ENCODE measurements at regions not wholly inside any gene's neighbourhood (a gene's known extent, or its start where the extent isn't known, plus 50 kb on each side); places are given as distances from the start of the nearest gene placed in this dataset.
A peak's percentile ranks its signal among the peaks of the same experiment; 100 is the strongest.

DNA sequence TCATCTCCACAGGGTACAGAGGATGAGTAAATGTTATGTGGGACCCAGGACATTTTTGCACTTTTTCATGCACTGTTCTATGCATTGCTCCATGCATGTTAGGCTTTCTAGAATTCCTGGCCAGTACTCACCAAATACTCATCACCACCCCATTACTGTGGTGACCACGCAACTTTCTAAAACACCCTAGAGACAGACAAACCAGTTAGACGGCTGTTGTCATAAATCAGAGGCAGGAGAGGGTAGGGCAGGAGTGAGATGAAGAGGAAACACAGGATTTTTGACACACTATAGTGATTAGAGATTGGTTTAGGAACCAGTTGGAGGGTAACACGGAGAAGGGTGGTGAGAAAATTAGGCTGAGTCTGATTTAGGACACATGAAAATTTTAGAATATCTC is 59.3 kb downstream of the IFNG start:
- Histone ChIP-seq H3K14ac (ENCODE audit: insufficient read depth, low read length) (no peak overlapping the region), H2BK120ac (ENCODE audit: low read depth, low read length, poor library complexity, severe bottlenecking) (no peak overlapping the region), H2AK5ac (ENCODE audit: insufficient read length, low read length) (no peak overlapping the region), H3K9me3 (ENCODE audit: control insufficient read depth, low read depth, low read length) (no peaks in the 10 kb centered on the region), H2BK15ac (ENCODE audit: low read depth, low read length) (no peak overlapping the region), H4K20me1 (ENCODE audit: control insufficient read depth, insufficient read depth, insufficient read length) (no peaks in the 10 kb centered on the region), H2BK5ac (ENCODE audit: insufficient read length, low read length) (no peak overlapping the region), H3T11ph (ENCODE audit: low read length) (no peak overlapping the region), H3K79me1 (ENCODE audit: insufficient read depth, low read depth, low read length, poor library complexity, severe bottlenecking) (no peaks in the 10 kb centered on the region), H2BK20ac (ENCODE audit: low read depth, low read length, poor library complexity, severe bottlenecking) (no peak overlapping the region), H3K56ac (ENCODE audit: insufficient read length, low read depth, low read length) (no peak overlapping the region), H3K27ac (ENCODE audit: insufficient read length, low read depth, low read length) (no peak overlapping the region), H3K4me1 (ENCODE audit: insufficient read depth, low read length) (no peaks in the 10 kb centered on the region; the same call in 1 of the 2 replicates), H2BK12ac (ENCODE audit: insufficient read length, low read depth, low read length) (no peak overlapping the region), H3K27me3 (ENCODE audit: insufficient read depth, low read length) (no peaks in the 10 kb centered on the region), H3K18ac (ENCODE audit: insufficient read length, low read depth, low read length) (no peak overlapping the region), H3K4me2 (ENCODE audit: insufficient read depth, insufficient read length, low read length) (no peak overlapping the region), H4K8ac (replicated peaks; ENCODE audit: insufficient read length, low read depth, low read length) (no peak overlapping the region), H4K91ac (ENCODE audit: insufficient read length, low read depth, low read length) (no peak overlapping the region), H3K4ac (ENCODE audit: low read depth, low read length) (no peak overlapping the region), H3K23me2 (ENCODE audit: insufficient read length, low read depth, low read length, poor library complexity, severe bottlenecking) (no peaks in the 10 kb centered on the region), H3K9ac (ENCODE audit: extremely low read depth, insufficient read length, low read length) (no peak overlapping the region), H3K79me2 (ENCODE audit: insufficient read depth, low read length) (no peaks in the 10 kb centered on the region), H2AFZ (ENCODE audit: low read length) (no peak overlapping the region), H3K23ac (ENCODE audit: insufficient read length, low read depth, low read length) (no peak overlapping the region), H4K5ac (ENCODE audit: insufficient read length, low read depth, low read length) (no peak overlapping the region)
- TF ChIP-seq, protein P1, sequence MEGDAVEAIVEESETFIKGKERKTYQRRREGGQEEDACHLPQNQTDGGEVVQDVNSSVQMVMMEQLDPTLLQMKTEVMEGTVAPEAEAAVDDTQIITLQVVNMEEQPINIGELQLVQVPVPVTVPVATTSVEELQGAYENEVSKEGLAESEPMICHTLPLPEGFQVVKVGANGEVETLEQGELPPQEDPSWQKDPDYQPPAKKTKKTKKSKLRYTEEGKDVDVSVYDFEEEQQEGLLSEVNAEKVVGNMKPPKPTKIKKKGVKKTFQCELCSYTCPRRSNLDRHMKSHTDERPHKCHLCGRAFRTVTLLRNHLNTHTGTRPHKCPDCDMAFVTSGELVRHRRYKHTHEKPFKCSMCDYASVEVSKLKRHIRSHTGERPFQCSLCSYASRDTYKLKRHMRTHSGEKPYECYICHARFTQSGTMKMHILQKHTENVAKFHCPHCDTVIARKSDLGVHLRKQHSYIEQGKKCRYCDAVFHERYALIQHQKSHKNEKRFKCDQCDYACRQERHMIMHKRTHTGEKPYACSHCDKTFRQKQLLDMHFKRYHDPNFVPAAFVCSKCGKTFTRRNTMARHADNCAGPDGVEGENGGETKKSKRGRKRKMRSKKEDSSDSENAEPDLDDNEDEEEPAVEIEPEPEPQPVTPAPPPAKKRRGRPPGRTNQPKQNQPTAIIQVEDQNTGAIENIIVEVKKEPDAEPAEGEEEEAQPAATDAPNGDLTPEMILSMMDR (conservative IDR thresholded peaks at IDR 0.05): no peak
- H3K9me3 Mint-ChIP-seq: peaks cover 0 to 6% of the 10 kb centered on the region in 2 experiments; a peak in 1 of 5 replicates
- H3K27me3 Mint-ChIP-seq (ENCODE audit: low read depth): no peaks in the 10 kb centered on the region
- no peak for DNase-seq
- 0 out of 7 replicates have a peak overlapping the region, but pooled peaks of 1 of the 3 experiments have one; percentile 14 for H3K27ac Mint-ChIP-seq
- no CpG with 5 or more reads among the region's 3 CpGs for WGBS (ENCODE audit: extremely low coverage, insufficient read length, low lambda C conversion rate)
- no peak overlapping the region for H3K4me3 Mint-ChIP-seq
- H3K36me3 Mint-ChIP-seq (ENCODE audit: insufficient read depth in 1 of 3, low read depth in 3 of 3): no peaks in the 10 kb centered on the region; a peak in 1 of 7 replicates
- H3K4me1 Mint-ChIP-seq: peaks cover 11% of the 10 kb centered on the region in 2 experiments
